Hematopoietic multipotent progenitor cell (in vitro differentiated cells): ENCODE measurements at regions not wholly inside any gene's neighbourhood (a gene's known extent, or its start where the extent isn't known, plus 50 kb on each side); places are given as distances from the start of the nearest gene placed in this dataset.

ENCODE experiments used
- DNase-seq, 3 donors: peaks; one replicate each; pipeline ENCODE4 v3.0.0-alpha.2; 2011 to 2015; ENCODE audit warnings: low read depth in 2 of 3, low spot score in 2 of 3

GRCh38 chr12:127075981-127076380, 1191.0 kb upstream of the TMEM132C start:
- no peak for DNase-seq

- DNase-seq: no peak
These were observed 1189.5 kb upstream of the TMEM132C start for GRCh38 chr12:127077262-127078045.

GRCh38 chr12:127078577-127079350, 1188.2 kb upstream of the TMEM132C start:
- no peak for DNase-seq

GRCh38 chr12:127079636-127080035, 1187.3 kb upstream of the TMEM132C start:
- no peak for DNase-seq

- no peak for DNase-seq
These were observed 1185.9 kb upstream of the TMEM132C start for GRCh38 chr12:127081058-127081457.

GRCh38 chr12:127083008-127083949, 1183.7 kb upstream of the TMEM132C start:
- DNase-seq: peak in 2 of 3 donors; percentile 78 to 86

- no peak for DNase-seq
These were observed 1165.9 kb upstream of the TMEM132C start for GRCh38 chr12:127101076-127101475.

- DNase-seq: no peak
These were observed 1160.9 kb upstream of the TMEM132C start for GRCh38 chr12:127106041-127106440.

GRCh38 chr12:127106697-127107096, 1160.3 kb upstream of the TMEM132C start:
- DNase-seq: no peak

GRCh38 chr12:127107744-127108143, 1159.2 kb upstream of the TMEM132C start:
- DNase-seq: no peak

- peak; percentile 10 to 70 (median 41) for DNase-seq
These were observed 1158.4 kb upstream of the TMEM132C start for GRCh38 chr12:127108360-127109215.

- no peak for DNase-seq
These were observed 1153.0 kb upstream of the TMEM132C start for GRCh38 chr12:127113945-127114344.

- no peak for DNase-seq
These were observed 1151.4 kb upstream of the TMEM132C start for GRCh38 chr12:127115468-127116035.

GRCh38 chr12:127118251-127118650, 1148.7 kb upstream of the TMEM132C start:
- DNase-seq: no peak

- no peak for DNase-seq
These were observed 1147.3 kb upstream of the TMEM132C start for GRCh38 chr12:127119600-127120140.

GRCh38 chr12:127120851-127121250, 1146.1 kb upstream of the TMEM132C start:
- no peak for DNase-seq

GRCh38 chr12:127121494-127122084, 1145.4 kb upstream of the TMEM132C start:
- no peak for DNase-seq

GRCh38 chr12:127125607-127126259, 1141.2 kb upstream of the TMEM132C start:
- no peak for DNase-seq
